NCI-H524 (cell line): ENCODE measurements at regions not wholly inside any gene's neighbourhood (a gene's known extent, or its start where the extent isn't known, plus 50 kb on each side); places are given as distances from the start of the nearest gene placed in this dataset.
"Not testable (repeated sequence)": the region's sequence is repeated elsewhere in the genome, so short reads cannot be mapped to it uniquely, and the experiment has no call there.

Experiments used
- DNase-seq, 2 experiments: peaks; one replicate each; lab custom pipeline; 2025; lab: John Stamatoyannopoulos, UW

- no peak for DNase-seq
Observed at GRCh38 chr5:124796495-124796894, 50.1 kb upstream of the ZNF608 start.

- no peak for DNase-seq
Observed at GRCh38 chr5:124797665-124798087, 51.2 kb upstream of the ZNF608 start.

- DNase-seq = no peak
Observed at GRCh38 chr5:124798890-124799289, 52.5 kb upstream of the ZNF608 start.

GRCh38 chr5:124801551-124801950, 55.1 kb upstream of the ZNF608 start:
- no peak for DNase-seq

- no peak for DNase-seq
Observed at GRCh38 chr5:124803617-124804323, 57.3 kb upstream of the ZNF608 start.

GRCh38 chr5:124806026-124806372, 59.6 kb upstream of the ZNF608 start:
- no peak for DNase-seq

- peak; percentile 63 to 85 for DNase-seq
Observed at GRCh38 chr5:124806373-124807077, 60.1 kb upstream of the ZNF608 start.

GRCh38 chr5:124808842-124809268, 62.4 kb upstream of the ZNF608 start:
- DNase-seq = no peak

GRCh38 chr5:124810396-124811006, 64.1 kb upstream of the ZNF608 start:
- no peak for DNase-seq

GRCh38 chr5:124812771-124813358, 66.4 kb upstream of the ZNF608 start:
- DNase-seq = no peak

- DNase-seq = no peak
Observed at GRCh38 chr5:124816381-124816780, 69.9 kb upstream of the ZNF608 start.

GRCh38 chr5:124819201-124819600, 72.8 kb upstream of the ZNF608 start:
- DNase-seq = no peak

- no peak for DNase-seq
Observed at GRCh38 chr5:124822647-124823046, 76.2 kb upstream of the ZNF608 start.

- DNase-seq = no peak
Observed at GRCh38 chr5:124823380-124823779, 76.9 kb upstream of the ZNF608 start.

- DNase-seq = peak; percentile 29 to 65
Observed at GRCh38 chr5:124824637-124825158, 78.3 kb upstream of the ZNF608 start.

- peak in 1 of 2 experiments; percentile 36 for DNase-seq
Observed at GRCh38 chr5:124825250-124825982, 79.0 kb upstream of the ZNF608 start.

- no peak for DNase-seq
Observed at GRCh38 chr5:124825983-124826337, 79.5 kb upstream of the ZNF608 start.

- no peak for DNase-seq
Observed at GRCh38 chr5:124828731-124829234, 82.3 kb upstream of the ZNF608 start.

GRCh38 chr5:124831687-124832240, 85.3 kb upstream of the ZNF608 start:
- DNase-seq = no peak

GRCh38 chr5:124832510-124832909, 86.1 kb upstream of the ZNF608 start:
- no peak for DNase-seq

- DNase-seq = not testable (repeated sequence)
Observed at GRCh38 chr5:124836314-124836713, 89.9 kb upstream of the ZNF608 start.
